A549 (cell line): ENCODE measurements at regions not wholly inside any gene's neighbourhood (a gene's known extent, or its start where the extent isn't known, plus 50 kb on each side); places are given as distances from the start of the nearest gene placed in this dataset.

Experiments used
- ATAC-seq, 2 experiments: fragments of 200-7000 bp in 1 of 2; fragments of >200 bp in 1 of 2; cut with Nextera tagmentation in 1 of 2; cut with Tn5 transposase in 1 of 2; 3 replicates each; pipeline versions ENCODE4 v1.8.0 to v1.9.1; 2018 to 2020; ENCODE audit warnings: mild to moderate bottlenecking in 1 of 2, moderate library complexity in 1 of 2
- CTCF ChIA-PET: fragments of 300-600 bp; sonication (Branson Sonifier 250); formaldehyde crosslinking; extraction: SDS; loops from one replicate; lab custom pipeline; 2021; ENCODE audit warnings: antibody characterized with exemption, inconsistent platforms; lab: Yijun Ruan, JAX
- POLR2A ChIA-PET: fragments of 350-600 bp; formaldehyde crosslinking; extraction: SDS; loops from one replicate; lab custom pipeline; 2021; ENCODE audit warnings: antibody characterized with exemption, inconsistent platforms; lab: Yijun Ruan, JAX
- DNase-seq, 2 experiments: peaks; one replicate each; pipeline versions ENCODE4 v3.0.0 to v3.0.0-alpha.2; 2011 to 2016; ENCODE audit warnings: low read depth in 1 of 2, low spot score in 1 of 2
- FAIRE-seq: peaks from 2 replicates; lab custom pipeline; 2011; peaks lifted over from hg19 to GRCh38; lab: Jason Lieb, UNC
- H3K27ac ChIP-seq, 2 experiments: fragments of >200 bp; sonication (Bioruptor Twin); formaldehyde crosslinking; 3 replicates each; pipeline ENCODE4 v1.5.1; 2016 to 2017
- H3K4me1 ChIP-seq: fragments of >200 bp; sonication (Bioruptor Twin); formaldehyde crosslinking; 3 replicates; pipeline ENCODE4 v1.6.1; 2016
- H3K4me2 ChIP-seq: fragments of >200 bp; sonication (Bioruptor Twin); formaldehyde crosslinking; 3 replicates; pipeline ENCODE4 v1.6.1; 2016
- H3K4me3 ChIP-seq: fragments of >200 bp; sonication (Bioruptor Twin); formaldehyde crosslinking; 3 replicates; pipeline ENCODE4 v1.5.1; 2016
- H3K9me3 ChIP-seq: fragments of >200 bp; sonication (Bioruptor Twin); formaldehyde crosslinking; 3 replicates; pipeline ENCODE4 v1.6.1; 2016
- CBX8 ChIP-seq: fragments of 200-600 bp; sonication (generic); IDR thresholded peaks from 2 replicates; pipeline ENCODE4 v1.6.1; 2016
- CHD4 ChIP-seq: fragments of 200-600 bp; sonication (generic); IDR thresholded peaks from 2 replicates; pipeline ENCODE4 v1.6.1; 2016; ENCODE audit warnings: antibody characterized with exemption, mild to moderate bottlenecking, borderline replicate concordance
- FOXS1 ChIP-seq: fragments of 250-450 bp; sonication (Bioruptor Pico); IDR thresholded peaks from 2 replicates; pipeline ENCODE4 v1.5.0; 2020; ENCODE audit warnings: mild to moderate bottlenecking, moderate library complexity
- HEYL ChIP-seq: fragments of 250-450 bp; sonication (Bioruptor Pico); IDR thresholded peaks from 2 replicates; pipeline ENCODE4 v1.8.0; 2021; ENCODE audit warnings: mild to moderate bottlenecking, moderate library complexity
- HOXB13 ChIP-seq: fragments of 250-450 bp; sonication (Bioruptor Pico); IDR thresholded peaks from 2 replicates; pipeline ENCODE4 v1.5.0; 2020; ENCODE audit warnings: low read depth, mild to moderate bottlenecking, moderate library complexity
- HOXB5 ChIP-seq: fragments of 250-450 bp; sonication (Bioruptor Pico); IDR thresholded peaks from 2 replicates; pipeline ENCODE4 v1.5.0; 2020; ENCODE audit warnings: mild to moderate bottlenecking, moderate library complexity
- JUN ChIP-seq, 2 experiments: fragments of >200 bp; sonication (Bioruptor Twin); formaldehyde crosslinking; IDR thresholded peaks; 2 replicates in 1 of 2; 3 replicates in 1 of 2; pipeline ENCODE4 v1.6.1; 2016 to 2017
- KDM1A ChIP-seq: fragments of 200-600 bp; sonication (generic); IDR thresholded peaks from 2 replicates; pipeline ENCODE4 v1.6.1; 2016; ENCODE audit warnings: low read depth, mild to moderate bottlenecking
- KDM5A ChIP-seq: fragments of 200-600 bp; sonication (generic); IDR thresholded peaks from 2 replicates; pipeline ENCODE4 v1.6.1; 2016; ENCODE audit warnings: antibody characterized with exemption, mild to moderate bottlenecking
- MAFK ChIP-seq: fragments of 450-650 bp; IDR thresholded peaks from 2 replicates; pipeline ENCODE4 v1.6.1; 2014; ENCODE audit not compliant: partially characterized antibody
- POLR2AphosphoS2 ChIP-seq: conservative IDR thresholded peaks from 2 replicates; pipeline ENCODE4 v1.6.1; 2012; ENCODE audit warnings: low read length, improper control_type of control experiment, inconsistent platforms
- RAD21 ChIP-seq, 2 experiments: fragments of >200 bp in 1 of 2; sonication (Bioruptor Twin) in 1 of 2; formaldehyde crosslinking in 1 of 2; IDR thresholded peaks in 1 of 2; conservative IDR thresholded peaks in 1 of 2; 2 replicates in 1 of 2; 3 replicates in 1 of 2; pipeline ENCODE4 v1.6.1; 2012 to 2018; ENCODE audit warnings: inconsistent platforms in 1 of 2
- RARB ChIP-seq: fragments of 250-450 bp; sonication (Bioruptor Pico); IDR thresholded peaks from 2 replicates; pipeline ENCODE4 v1.8.0; 2021; ENCODE audit warnings: mild to moderate bottlenecking, moderate library complexity
- RNF2 ChIP-seq: fragments of 200-600 bp; sonication (generic); IDR thresholded peaks from 2 replicates; pipeline ENCODE4 v1.6.1; 2016; ENCODE audit warnings: low read depth, mild to moderate bottlenecking, antibody characterized with exemption, moderate library complexity, borderline replicate concordance
- TFCP2L1 ChIP-seq: fragments of 250-450 bp; sonication (Bioruptor Pico); IDR thresholded peaks from 2 replicates; pipeline ENCODE4 v1.5.0; 2021; ENCODE audit warnings: mild to moderate bottlenecking
- TP53 ChIP-seq: fragments of 250-450 bp; sonication (Bioruptor Pico); IDR thresholded peaks from 2 replicates; pipeline ENCODE4 v1.5.0; 2021; ENCODE audit warnings: mild to moderate bottlenecking, moderate library complexity
- ZC3H11A ChIP-seq: fragments of 450-650 bp; IDR thresholded peaks from 2 replicates; pipeline ENCODE4 v1.6.1; 2014; ENCODE audit warnings: antibody characterized with exemption, mild to moderate bottlenecking
- ZSCAN20 ChIP-seq: fragments of 250-450 bp; sonication (Bioruptor Pico); IDR thresholded peaks from 2 replicates; pipeline ENCODE4 v1.8.0; 2022; ENCODE audit warnings: mild to moderate bottlenecking, moderate library complexity
- WGBS: methylation state at CpG from one replicate; pipeline ENCODE4 v1.1.6; 2017; ENCODE audit errors: missing lambda C conversion rate; 5-methylcytosine and 5-hydroxymethylcytosine counted together
- TF ChIP-seq, protein P1 (sequence below): fragments of 200-600 bp; sonication (generic); IDR thresholded peaks from 2 replicates; pipeline ENCODE4 v1.6.1; 2016; ENCODE audit warnings: antibody characterized with exemption, mild to moderate bottlenecking, moderate library complexity
- TF ChIP-seq, protein P2 (sequence below): fragments of >200 bp; sonication (Bioruptor Twin); formaldehyde crosslinking; IDR thresholded peaks from 3 replicates; pipeline ENCODE4 v1.5.1; 2016

DNA sequence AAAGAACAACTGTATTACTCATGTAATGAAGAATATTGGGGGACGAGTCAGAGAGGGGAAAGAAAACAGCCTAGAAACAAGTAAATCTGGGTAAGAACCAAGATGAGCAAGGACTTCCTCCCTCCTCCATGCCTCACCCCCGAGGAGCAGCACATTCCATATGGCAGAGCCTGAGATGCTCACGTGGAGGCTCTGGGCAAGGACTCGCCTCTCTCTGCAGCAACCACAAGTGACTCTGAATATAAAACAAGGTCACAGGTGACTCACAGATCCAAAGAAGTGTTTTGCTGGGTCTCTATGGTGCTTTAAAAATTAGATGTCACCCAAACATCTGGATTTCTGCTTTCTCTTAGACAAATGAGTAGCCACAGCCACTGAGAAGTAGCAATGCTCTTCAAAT lies 453.0 kb upstream of the SULF2 start:
- DNase-seq (no peak), FAIRE-seq (no peak), ATAC-seq (no peak)
- 38% methylated on average over 4 of the region's 4 CpGs for WGBS
- H3K4me1 ChIP-seq, result no peaks in the 10 kb centered on the region
- TF ChIP-seq KDM1A (no peak), JUN (IDR thresholded peaks at IDR 0.05) (no peak), TFCP2L1 (CRISPR knock-in tag) (no peak), CBX8 (no peak), ZSCAN20 (CRISPR knock-in tag) (no peak), HOXB13 (no peak), RARB (CRISPR knock-in tag) (no peak), POLR2AphosphoS2 (no peak), CHD4 (no peak), MAFK (no peak), HEYL (CRISPR knock-in tag) (no peak), RNF2 (no peak), RAD21 (conservative IDR thresholded peaks at IDR 0.05 in 1 of 2, IDR thresholded peaks at IDR 0.05 in 1 of 2) (no peak)
- TF ChIP-seq, protein P1, sequence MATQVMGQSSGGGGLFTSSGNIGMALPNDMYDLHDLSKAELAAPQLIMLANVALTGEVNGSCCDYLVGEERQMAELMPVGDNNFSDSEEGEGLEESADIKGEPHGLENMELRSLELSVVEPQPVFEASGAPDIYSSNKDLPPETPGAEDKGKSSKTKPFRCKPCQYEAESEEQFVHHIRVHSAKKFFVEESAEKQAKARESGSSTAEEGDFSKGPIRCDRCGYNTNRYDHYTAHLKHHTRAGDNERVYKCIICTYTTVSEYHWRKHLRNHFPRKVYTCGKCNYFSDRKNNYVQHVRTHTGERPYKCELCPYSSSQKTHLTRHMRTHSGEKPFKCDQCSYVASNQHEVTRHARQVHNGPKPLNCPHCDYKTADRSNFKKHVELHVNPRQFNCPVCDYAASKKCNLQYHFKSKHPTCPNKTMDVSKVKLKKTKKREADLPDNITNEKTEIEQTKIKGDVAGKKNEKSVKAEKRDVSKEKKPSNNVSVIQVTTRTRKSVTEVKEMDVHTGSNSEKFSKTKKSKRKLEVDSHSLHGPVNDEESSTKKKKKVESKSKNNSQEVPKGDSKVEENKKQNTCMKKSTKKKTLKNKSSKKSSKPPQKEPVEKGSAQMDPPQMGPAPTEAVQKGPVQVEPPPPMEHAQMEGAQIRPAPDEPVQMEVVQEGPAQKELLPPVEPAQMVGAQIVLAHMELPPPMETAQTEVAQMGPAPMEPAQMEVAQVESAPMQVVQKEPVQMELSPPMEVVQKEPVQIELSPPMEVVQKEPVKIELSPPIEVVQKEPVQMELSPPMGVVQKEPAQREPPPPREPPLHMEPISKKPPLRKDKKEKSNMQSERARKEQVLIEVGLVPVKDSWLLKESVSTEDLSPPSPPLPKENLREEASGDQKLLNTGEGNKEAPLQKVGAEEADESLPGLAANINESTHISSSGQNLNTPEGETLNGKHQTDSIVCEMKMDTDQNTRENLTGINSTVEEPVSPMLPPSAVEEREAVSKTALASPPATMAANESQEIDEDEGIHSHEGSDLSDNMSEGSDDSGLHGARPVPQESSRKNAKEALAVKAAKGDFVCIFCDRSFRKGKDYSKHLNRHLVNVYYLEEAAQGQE, result no peak
- TF ChIP-seq, protein P2, sequence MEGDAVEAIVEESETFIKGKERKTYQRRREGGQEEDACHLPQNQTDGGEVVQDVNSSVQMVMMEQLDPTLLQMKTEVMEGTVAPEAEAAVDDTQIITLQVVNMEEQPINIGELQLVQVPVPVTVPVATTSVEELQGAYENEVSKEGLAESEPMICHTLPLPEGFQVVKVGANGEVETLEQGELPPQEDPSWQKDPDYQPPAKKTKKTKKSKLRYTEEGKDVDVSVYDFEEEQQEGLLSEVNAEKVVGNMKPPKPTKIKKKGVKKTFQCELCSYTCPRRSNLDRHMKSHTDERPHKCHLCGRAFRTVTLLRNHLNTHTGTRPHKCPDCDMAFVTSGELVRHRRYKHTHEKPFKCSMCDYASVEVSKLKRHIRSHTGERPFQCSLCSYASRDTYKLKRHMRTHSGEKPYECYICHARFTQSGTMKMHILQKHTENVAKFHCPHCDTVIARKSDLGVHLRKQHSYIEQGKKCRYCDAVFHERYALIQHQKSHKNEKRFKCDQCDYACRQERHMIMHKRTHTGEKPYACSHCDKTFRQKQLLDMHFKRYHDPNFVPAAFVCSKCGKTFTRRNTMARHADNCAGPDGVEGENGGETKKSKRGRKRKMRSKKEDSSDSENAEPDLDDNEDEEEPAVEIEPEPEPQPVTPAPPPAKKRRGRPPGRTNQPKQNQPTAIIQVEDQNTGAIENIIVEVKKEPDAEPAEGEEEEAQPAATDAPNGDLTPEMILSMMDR, result no peak
- ChIA-PET POLR2A (no interaction called here), CTCF (no interaction called here)
- H3K27ac ChIP-seq, result no peak overlapping the region
- no peak overlapping the region for H3K4me2 ChIP-seq
- H3K9me3 ChIP-seq, result no peaks in the 10 kb centered on the region; the same call in 2 of the 3 replicates
- no peak overlapping the region for H3K4me3 ChIP-seq

DNA sequence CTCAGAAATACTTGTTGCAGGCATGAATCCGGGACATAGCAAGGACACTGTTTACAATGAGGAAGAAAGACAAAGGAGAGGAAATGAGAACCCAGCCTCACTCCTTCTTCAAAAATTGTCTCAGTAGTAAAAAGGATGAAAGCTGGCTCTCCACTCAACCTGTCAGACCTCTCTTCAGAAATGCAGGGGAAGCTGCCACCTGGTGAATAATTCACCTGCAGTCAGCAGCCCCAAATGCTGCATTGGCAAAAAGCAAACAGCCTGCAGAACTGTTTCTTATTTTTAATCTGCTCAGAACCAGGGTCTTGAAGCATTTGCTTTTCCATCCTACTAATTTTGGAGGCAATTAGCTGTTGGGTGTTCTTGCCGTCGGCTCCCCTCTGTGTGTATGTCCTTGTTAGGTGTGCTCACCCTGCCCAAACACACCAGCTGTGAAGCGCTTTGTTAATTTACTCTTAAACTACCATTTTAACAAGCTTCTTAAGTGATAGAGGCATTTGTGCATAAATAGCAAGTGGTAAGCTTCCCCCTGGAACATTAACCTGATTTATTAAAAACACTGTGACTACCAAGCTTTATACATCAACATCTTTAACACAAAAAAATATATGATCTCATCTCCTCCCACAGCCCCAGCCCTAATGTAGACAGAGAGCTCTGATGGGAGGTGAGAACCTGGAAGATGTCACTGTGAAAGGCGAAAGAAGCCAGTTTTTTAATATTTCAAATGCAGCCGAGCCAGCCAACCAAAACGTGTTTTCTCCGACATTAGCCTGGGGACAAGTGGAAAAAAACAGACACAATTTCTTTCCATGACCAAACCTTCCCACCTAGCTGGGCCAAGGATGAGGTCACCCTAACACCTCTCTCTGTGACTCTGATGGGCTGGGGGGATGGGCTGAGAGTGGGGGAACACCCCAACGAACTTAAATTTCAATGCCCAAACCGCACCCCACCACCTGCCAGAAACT lies 451.0 kb upstream of the SULF2 start:
- POLR2A ChIA-PET, result no interaction called here
- Histone ChIP-seq H3K4me3 (no peak overlapping the region), H3K4me2 (no peak overlapping the region), H3K9me3 (peaks cover 13% of the 10 kb centered on the region), H3K4me1 (no peaks in the 10 kb centered on the region), H3K27ac (no peak overlapping the region)
- FAIRE-seq (no peak), ATAC-seq (no peak), DNase-seq (no peak)
- 37% methylated on average over 10 of the region's 10 CpGs for WGBS
- CTCF ChIA-PET, result interaction anchor here (1.2 kb wide), 1 partner anchor 9 kb away, joined by 3 read pairs; no protein-coding TSS in a partner anchor
- TF ChIP-seq ZSCAN20 (CRISPR knock-in tag), result no peak
- TF ChIP-seq HOXB5, result no peak
- no peak for TF ChIP-seq RNF2
- no peak for TF ChIP-seq CHD4
- no peak for TF ChIP-seq ZC3H11A
- no peak for TF ChIP-seq KDM5A
- TF ChIP-seq FOXS1, result no peak
- TF ChIP-seq POLR2AphosphoS2, result no peak
- no peak for TF ChIP-seq HOXB13
- no peak for TF ChIP-seq TP53 (CRISPR knock-in tag)
